HUES48 (cell line): ENCODE measurements at regions not wholly inside any gene's neighbourhood (a gene's known extent, or its start where the extent isn't known, plus 50 kb on each side); places are given as distances from the start of the nearest gene placed in this dataset.

ENCODE experiments used
- H3K27ac ChIP-seq: one replicate; pipeline ENCODE4 v1.7.0; 2013; ENCODE audit warnings: low read depth, low read length, inconsistent platforms
- H3K27me3 ChIP-seq: 2 replicates; pipeline ENCODE4 v1.6.1; 2013; ENCODE audit warnings: mild to moderate bottlenecking, low read length; ENCODE audit not compliant: control insufficient read depth, insufficient read depth
- H3K36me3 ChIP-seq: 2 replicates; pipeline ENCODE4 v1.6.1; 2013; ENCODE audit warnings: low read length; ENCODE audit not compliant: control insufficient read depth, insufficient read depth
- H3K4me1 ChIP-seq: 2 replicates; pipeline ENCODE4 v1.6.1; 2013; ENCODE audit warnings: mild to moderate bottlenecking, low read length; ENCODE audit not compliant: control insufficient read depth, insufficient read depth
- H3K4me3 ChIP-seq: 2 replicates; pipeline ENCODE4 v1.5.1; 2013; ENCODE audit warnings: mild to moderate bottlenecking, low read depth, low read length
- H3K9ac ChIP-seq: 2 replicates; pipeline ENCODE4 v1.6.1; 2013; ENCODE audit warnings: mild to moderate bottlenecking, low read depth, low read length, moderate library complexity
- H3K9me3 ChIP-seq: 2 replicates; pipeline ENCODE4 v1.6.1; 2013; ENCODE audit warnings: low read length; ENCODE audit not compliant: control insufficient read depth, insufficient read depth

- no peak overlapping the region for H3K4me3 ChIP-seq
- H3K27me3 ChIP-seq = no peaks in the 10 kb centered on the region
- H3K36me3 ChIP-seq = no peaks in the 10 kb centered on the region
- no peak overlapping the region for H3K9ac ChIP-seq
- H3K27ac ChIP-seq = no peak overlapping the region
- no peaks in the 10 kb centered on the region for H3K9me3 ChIP-seq
- H3K4me1 ChIP-seq = no peaks in the 10 kb centered on the region
Observed at GRCh38 chr13:22009500-22009899, 338.6 kb downstream of the FGF9 start.

- no peaks in the 10 kb centered on the region for H3K27me3 ChIP-seq
- H3K9ac ChIP-seq = no peak overlapping the region
- H3K27ac ChIP-seq = no peak overlapping the region
- H3K36me3 ChIP-seq = no peaks in the 10 kb centered on the region
- H3K4me3 ChIP-seq = no peak overlapping the region
- no peaks in the 10 kb centered on the region for H3K9me3 ChIP-seq
- no peaks in the 10 kb centered on the region for H3K4me1 ChIP-seq
Observed at GRCh38 chr13:22009937-22010336, 339.1 kb downstream of the FGF9 start.

GRCh38 chr13:22012686-22013085, 341.8 kb downstream of the FGF9 start:
- H3K27ac ChIP-seq = no peak overlapping the region
- H3K36me3 ChIP-seq = no peaks in the 10 kb centered on the region
- H3K9ac ChIP-seq = no peak overlapping the region
- H3K4me1 ChIP-seq = no peaks in the 10 kb centered on the region
- no peaks in the 10 kb centered on the region for H3K27me3 ChIP-seq
- H3K9me3 ChIP-seq = no peaks in the 10 kb centered on the region
- H3K4me3 ChIP-seq = no peak overlapping the region

- H3K4me3 ChIP-seq = no peak overlapping the region
- no peaks in the 10 kb centered on the region for H3K27me3 ChIP-seq
- no peaks in the 10 kb centered on the region for H3K4me1 ChIP-seq
- H3K9ac ChIP-seq = no peak overlapping the region
- no peaks in the 10 kb centered on the region for H3K9me3 ChIP-seq
- no peak overlapping the region for H3K27ac ChIP-seq
- no peaks in the 10 kb centered on the region for H3K36me3 ChIP-seq
Observed at GRCh38 chr13:22014469-22014868, 343.6 kb downstream of the FGF9 start.

- Histone ChIP-seq H3K27ac (no peak overlapping the region), H3K36me3 (no peaks in the 10 kb centered on the region)
Observed at GRCh38 chr13:22017226-22017625, 346.4 kb downstream of the FGF9 start.

GRCh38 chr13:22018076-22018835, 347.4 kb downstream of the FGF9 start:
- H3K36me3 ChIP-seq = no peaks in the 10 kb centered on the region
- H3K4me1 ChIP-seq = no peaks in the 10 kb centered on the region
- no peaks in the 10 kb centered on the region for H3K9me3 ChIP-seq
- H3K4me3 ChIP-seq = no peak overlapping the region
- H3K9ac ChIP-seq = no peak overlapping the region
- no peak overlapping the region for H3K27ac ChIP-seq
- no peaks in the 10 kb centered on the region for H3K27me3 ChIP-seq

More at GRCh38 chr13:22017226-22017625, 346.4 kb downstream of the FGF9 start:
- Histone ChIP-seq H3K4me3 (no peak overlapping the region), H3K9ac (no peak overlapping the region), H3K27me3 (no peaks in the 10 kb centered on the region), H3K9me3 (no peaks in the 10 kb centered on the region), H3K4me1 (no peaks in the 10 kb centered on the region)

- no peaks in the 10 kb centered on the region for H3K27me3 ChIP-seq
- H3K9ac ChIP-seq = no peak overlapping the region
- H3K27ac ChIP-seq = no peak overlapping the region
- H3K4me3 ChIP-seq = no peak overlapping the region
- no peaks in the 10 kb centered on the region for H3K4me1 ChIP-seq
- H3K36me3 ChIP-seq = no peaks in the 10 kb centered on the region
- H3K9me3 ChIP-seq = no peaks in the 10 kb centered on the region
Observed at GRCh38 chr13:22018836-22019210, 347.9 kb downstream of the FGF9 start.

GRCh38 chr13:22024381-22024994, 353.6 kb downstream of the FGF9 start:
- Histone ChIP-seq H3K27ac (no peak overlapping the region), H3K9me3 (no peaks in the 10 kb centered on the region), H3K9ac (no peak overlapping the region), H3K4me1 (no peaks in the 10 kb centered on the region), H3K27me3 (no peaks in the 10 kb centered on the region), H3K4me3 (no peak overlapping the region), H3K36me3 (no peaks in the 10 kb centered on the region)

- no peak overlapping the region for H3K27ac ChIP-seq
- no peak overlapping the region for H3K9ac ChIP-seq
- H3K27me3 ChIP-seq = no peaks in the 10 kb centered on the region
- no peaks in the 10 kb centered on the region for H3K36me3 ChIP-seq
- no peak overlapping the region for H3K4me3 ChIP-seq
- no peaks in the 10 kb centered on the region for H3K9me3 ChIP-seq
- H3K4me1 ChIP-seq = peaks cover 6% of the 10 kb centered on the region; the same call in 1 of the 2 replicates
Observed at GRCh38 chr13:22027566-22027965, 356.7 kb downstream of the FGF9 start.

GRCh38 chr13:22028831-22029230, 358.0 kb downstream of the FGF9 start:
- Histone ChIP-seq H3K36me3 (no peaks in the 10 kb centered on the region), H3K9me3 (no peaks in the 10 kb centered on the region), H3K27me3 (no peaks in the 10 kb centered on the region), H3K9ac (no peak overlapping the region), H3K4me1 (peaks cover 6% of the 10 kb centered on the region; the same call in 1 of the 2 replicates), H3K4me3 (no peak overlapping the region), H3K27ac (no peak overlapping the region)

GRCh38 chr13:22030321-22030720, 359.4 kb downstream of the FGF9 start:
- Histone ChIP-seq H3K27me3 (no peaks in the 10 kb centered on the region), H3K9ac (no peak overlapping the region), H3K9me3 (no peaks in the 10 kb centered on the region), H3K27ac (no peak overlapping the region), H3K4me1 (peaks cover 6% of the 10 kb centered on the region; the same call in 1 of the 2 replicates), H3K4me3 (no peak overlapping the region), H3K36me3 (no peaks in the 10 kb centered on the region)
